T47D (cell line): ENCODE measurements at regions not wholly inside any gene's neighbourhood (a gene's known extent, or its start where the extent isn't known, plus 50 kb on each side); places are given as distances from the start of the nearest gene placed in this dataset.
A peak's percentile ranks its signal among the peaks of the same experiment; 100 is the strongest.
"Not testable (repeated sequence)": the region's sequence is repeated elsewhere in the genome, so short reads cannot be mapped to it uniquely, and the experiment has no call there.

Experiments used
- DNase-seq, 2 experiments: peaks; one replicate each; pipeline versions ENCODE4 v3.0.0 to v3.0.0-alpha.2; 2011 to 2012; ENCODE audit warnings: low read depth in 1 of 2, low spot score in 1 of 2
- JUND ChIP-seq: IDR thresholded peaks from 2 replicates; pipeline ENCODE4 v1.6.1; 2012; ENCODE audit warnings: low read depth
- in situ Hi-C: cut with HindIII; loops from 2 replicates; pipeline ENCODE4 v1.10.0; 2016; ENCODE audit warnings: low sequenced_read_pairs, low pct_unique_long_range_greater_than_20kb

DNA sequence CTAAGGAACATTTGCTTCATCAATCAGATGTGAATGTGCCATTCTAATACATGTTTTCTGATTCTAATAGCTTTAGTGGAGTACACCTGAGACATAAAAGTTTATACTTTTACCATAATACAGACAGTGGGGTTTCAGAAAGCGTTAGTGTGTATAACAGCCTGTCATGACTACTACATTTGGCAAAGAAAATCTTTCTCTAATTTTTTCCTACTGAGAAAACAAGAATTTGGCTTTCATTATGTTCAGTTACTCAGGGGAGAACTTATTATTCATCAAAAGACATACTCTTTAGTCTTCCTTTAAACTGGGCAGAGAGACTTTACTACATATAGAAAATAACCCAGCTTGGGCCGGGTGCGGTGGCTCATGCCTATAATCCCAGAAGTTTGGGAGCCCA, 104.9 kb downstream of the PCDH18 start:
- in situ Hi-C loops, result no loop called here
- no peak for DNase-seq
- TF ChIP-seq JUND, result no peak

GRCh38 chr4:137425281-137425680, 107.0 kb downstream of the PCDH18 start:
- no peak for DNase-seq
- no peak for TF ChIP-seq JUND
- in situ Hi-C loops, result no loop called here

- no peak for DNase-seq
- in situ Hi-C loops, result no loop called here
- no peak for TF ChIP-seq JUND
Measured at GRCh38 chr4:137422666-137423065, 109.6 kb downstream of the PCDH18 start.

GRCh38 chr4:137421796-137422195, 110.5 kb downstream of the PCDH18 start:
- TF ChIP-seq JUND, result no peak
- no peak for DNase-seq
- in situ Hi-C loops, result no loop called here

DNA sequence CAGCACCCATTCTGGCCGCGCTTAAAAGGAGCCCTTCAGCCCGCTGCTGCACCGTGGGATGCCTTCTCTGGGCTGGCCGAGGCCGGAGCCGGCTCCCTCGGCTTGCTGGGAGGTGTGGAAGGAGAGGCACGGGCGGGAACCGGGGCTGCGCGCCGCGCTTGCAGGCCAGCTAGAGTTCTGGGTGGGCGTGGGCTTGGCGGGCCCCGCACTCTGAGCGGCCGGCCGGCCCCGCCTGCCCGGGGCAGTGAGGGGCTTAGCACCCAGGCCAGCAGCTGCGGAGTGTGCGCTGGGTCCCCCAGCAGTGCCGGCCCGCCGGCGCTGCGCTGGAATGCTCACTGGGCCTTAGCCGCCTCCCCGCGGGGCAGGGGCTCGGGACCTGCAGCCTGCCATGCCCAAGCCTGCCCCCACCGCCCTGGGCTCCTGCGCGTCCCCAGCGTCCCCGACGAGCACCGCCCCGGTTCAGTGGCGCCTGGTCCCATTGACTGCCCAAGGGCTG, 111.3 kb downstream of the PCDH18 start:
- in situ Hi-C loops, result no loop called here
- DNase-seq, result no peak
- no peak for TF ChIP-seq JUND

DNA sequence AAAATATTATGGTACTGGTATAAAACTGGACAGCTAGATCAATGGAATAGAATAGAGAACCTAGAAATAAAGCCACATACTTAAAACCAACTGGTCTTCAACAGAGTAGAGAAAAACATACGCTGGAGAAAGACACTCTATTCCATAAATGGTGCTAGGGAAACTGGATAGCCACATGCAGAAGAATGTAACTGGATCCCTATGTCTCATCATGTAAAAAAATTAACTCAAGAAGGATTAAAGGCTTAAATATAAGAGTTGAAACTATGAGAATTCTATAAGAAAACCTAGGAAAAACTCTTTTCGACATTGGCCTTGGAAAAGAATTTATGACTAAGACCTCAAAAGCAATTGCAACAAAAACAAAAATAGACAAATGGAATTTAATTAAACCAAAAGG, 114.6 kb downstream of the PCDH18 start:
- DNase-seq, result no peak
- no peak for TF ChIP-seq JUND
- in situ Hi-C loops, result no loop called here

GRCh38 chr4:137414802-137415201, 117.5 kb downstream of the PCDH18 start:
- DNase-seq, result no peak
- in situ Hi-C loops, result no loop called here
- no peak for TF ChIP-seq JUND

- DNase-seq, result peak in 1 of 2 experiments; percentile 18
- in situ Hi-C loops, result no loop called here
- TF ChIP-seq JUND, result no peak
Measured at GRCh38 chr4:137408527-137409177, 123.6 kb downstream of the PCDH18 start.

- in situ Hi-C loops, DNase-seq: not testable (repeated sequence)
Measured at GRCh38 chr4:137405833-137406232, 126.5 kb downstream of the PCDH18 start.

DNA sequence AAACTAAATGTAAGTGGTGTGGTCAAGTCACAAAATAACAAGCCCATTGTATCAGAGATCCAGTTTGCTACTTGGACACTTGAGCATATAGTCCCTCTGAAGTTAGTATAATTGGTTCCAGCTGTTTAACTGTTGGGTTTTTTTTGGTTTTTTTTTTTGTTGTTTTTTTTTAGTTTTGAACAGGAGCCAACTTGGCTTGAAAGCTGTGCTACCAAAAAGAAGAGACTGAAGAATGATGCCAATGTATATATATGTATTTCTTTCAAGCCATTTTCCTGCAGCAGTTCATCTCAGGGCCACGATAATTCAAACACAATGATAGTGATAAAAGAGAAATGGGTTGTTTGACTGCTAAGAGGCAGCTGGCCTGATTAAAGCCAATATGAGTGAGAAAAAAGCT, 138.3 kb downstream of the PCDH18 start:
- TF ChIP-seq JUND, result no peak
- no peak for DNase-seq
- in situ Hi-C loops, result no loop called here

- in situ Hi-C loops, result no loop called here
- TF ChIP-seq JUND, result no peak
- DNase-seq, result peak in 1 of 2 experiments; percentile 70
Measured at GRCh38 chr4:137393044-137393443, 139.2 kb downstream of the PCDH18 start.

DNA sequence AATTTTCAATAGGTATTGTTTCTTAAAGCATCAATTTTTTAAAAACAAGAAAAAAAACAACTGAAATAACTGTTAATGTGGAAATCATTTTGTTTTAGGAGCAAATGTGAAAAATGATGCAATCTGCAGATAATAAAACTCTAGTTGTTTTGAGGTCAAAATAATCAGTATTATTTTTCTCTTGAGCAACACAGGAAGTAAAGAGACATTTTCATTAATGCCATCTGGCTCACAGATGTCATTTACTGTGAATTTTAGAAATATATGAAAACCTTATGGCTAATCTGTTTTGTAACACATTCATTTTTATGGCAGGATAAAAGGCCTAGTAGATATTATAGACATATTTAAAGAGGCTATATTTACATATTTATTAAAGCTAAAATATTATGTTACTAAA, 141.6 kb downstream of the PCDH18 start:
- TF ChIP-seq JUND, result no peak
- in situ Hi-C loops, result no loop called here
- DNase-seq, result no peak

GRCh38 chr4:137389911-137390520, 142.3 kb downstream of the PCDH18 start:
- DNase-seq, result no peak
- in situ Hi-C loops, result no loop called here
- no peak for TF ChIP-seq JUND

GRCh38 chr4:137387924-137388323, 144.4 kb downstream of the PCDH18 start:
- in situ Hi-C loops, result no loop called here
- no peak for TF ChIP-seq JUND
- no peak for DNase-seq
